ENCODE measurements at regions not wholly inside any gene's neighbourhood (a gene's known extent, or its start where the extent isn't known, plus 50 kb on each side); places are given as distances from the start of the nearest gene placed in this dataset.
A peak's percentile ranks its signal among the peaks of the same experiment; 100 is the strongest.
"Not testable (repeated sequence)": the region's sequence is repeated elsewhere in the genome, so short reads cannot be mapped to it uniquely, and the experiment has no call there.

DNA sequence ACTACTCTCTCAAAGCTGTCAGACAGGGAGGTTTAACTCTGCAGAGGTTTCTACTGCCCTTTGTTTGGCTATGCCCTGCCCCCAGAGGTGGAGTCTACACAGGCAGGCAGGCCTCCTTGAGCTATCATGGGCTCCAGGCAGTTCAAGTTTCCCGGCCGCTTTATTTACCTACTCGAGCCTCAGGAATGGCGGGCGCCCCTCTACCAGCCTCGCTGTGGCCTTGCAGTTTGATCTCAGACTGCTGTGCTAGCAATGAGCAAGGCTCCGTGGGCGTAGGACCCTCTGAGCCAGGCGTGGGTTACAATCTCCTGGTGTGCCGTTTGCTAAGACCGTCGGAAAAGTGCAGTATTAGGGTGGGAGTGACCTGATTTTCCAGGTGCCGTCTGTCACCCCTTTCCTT is 124.3 kb downstream of the PTCHD1 start:
- DNase-seq (ENCODE audit: low spot score), result not testable (repeated sequence)

DNA sequence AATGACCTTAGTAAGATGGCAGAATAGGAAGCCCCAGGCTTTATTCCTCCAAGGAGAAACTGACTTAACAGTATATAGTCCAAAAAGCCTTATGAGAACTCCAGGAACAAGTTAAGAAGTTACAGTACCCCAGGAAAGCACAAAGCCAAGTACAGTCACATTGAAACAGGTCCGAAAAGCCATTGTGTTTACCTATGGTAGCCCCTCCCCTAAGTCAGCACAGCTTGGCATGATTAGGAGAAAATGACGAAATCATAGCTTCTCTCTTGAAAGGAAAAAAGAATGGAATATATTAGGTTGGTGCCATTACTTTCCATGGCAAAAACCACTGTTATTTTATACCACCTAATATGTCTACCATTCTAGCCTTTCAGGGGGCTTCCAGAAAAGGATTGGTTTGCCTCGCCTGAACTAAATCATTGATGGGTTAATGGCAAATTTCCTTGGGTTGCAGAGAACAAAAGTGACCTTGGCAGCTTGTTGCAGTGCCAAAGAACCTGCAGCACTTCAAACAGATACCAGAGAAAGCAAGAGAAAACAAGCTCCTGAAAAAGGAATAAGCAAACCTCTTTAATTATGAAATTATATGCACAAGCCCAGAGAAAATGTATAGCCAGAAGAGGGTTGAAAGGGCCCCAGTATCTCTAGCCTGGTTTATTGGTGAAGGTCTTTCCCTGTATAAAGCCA is 130.6 kb downstream of the PTCHD1 start:
- no peak for DNase-seq (ENCODE audit: low spot score)

DNA sequence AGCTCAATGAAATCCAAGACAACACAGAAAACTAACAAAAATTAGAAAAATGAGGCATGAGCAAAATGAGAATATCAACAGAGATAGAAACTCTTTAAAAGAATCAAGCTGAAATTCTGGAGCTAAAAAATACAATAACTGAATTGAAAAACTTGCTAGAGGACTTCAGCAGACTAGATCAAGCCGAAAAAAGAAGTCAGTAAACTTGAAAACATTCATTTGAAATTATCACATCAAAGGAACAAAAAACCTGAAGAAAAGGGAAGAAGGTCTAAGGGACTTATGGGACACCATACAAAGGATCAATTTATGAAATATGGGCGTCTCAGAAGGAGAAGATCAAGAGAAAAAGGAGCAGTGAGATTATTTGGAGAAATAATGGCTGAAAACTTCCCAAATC is 131.3 kb downstream of the PTCHD1 start:
- DNase-seq (ENCODE audit: low spot score), result no peak

DNA sequence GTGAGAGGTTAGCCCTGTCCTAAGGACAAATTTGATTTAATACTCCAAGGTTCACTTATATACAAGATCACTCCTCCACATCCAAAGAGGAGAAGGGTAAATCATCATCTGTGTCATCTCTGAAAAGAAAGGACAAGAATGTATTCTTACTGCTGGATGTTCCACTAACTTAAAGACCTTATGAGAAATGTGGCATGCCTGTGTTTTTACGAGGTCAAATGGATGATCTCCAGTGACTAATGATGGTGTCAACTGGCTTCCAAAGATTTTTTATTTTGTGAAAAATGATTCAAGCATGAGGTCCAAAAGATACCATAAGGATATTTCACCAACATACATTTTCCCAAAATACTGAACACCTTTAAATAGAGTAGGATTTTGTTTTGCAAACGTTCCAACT is 143.4 kb downstream of the PTCHD1 start:
- no peak for DNase-seq (ENCODE audit: low spot score)

DNA sequence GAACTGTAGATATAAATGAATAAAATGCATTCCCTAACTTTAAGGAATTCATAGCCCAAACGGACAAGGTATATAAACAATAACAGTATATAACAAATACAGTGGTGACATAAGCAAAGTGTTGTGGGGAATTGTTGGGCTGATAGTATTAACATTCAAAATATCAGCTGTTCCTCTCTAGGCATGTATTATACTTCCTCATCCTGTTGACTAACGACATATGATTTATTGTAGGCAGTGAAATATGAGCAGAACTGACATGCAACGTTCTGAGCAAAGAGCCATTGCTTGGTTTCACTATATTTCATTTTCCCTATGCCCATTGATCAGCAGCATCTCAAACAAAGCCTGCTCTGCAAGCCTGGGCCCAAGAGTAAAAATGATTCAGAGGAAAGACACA is 143.9 kb downstream of the PTCHD1 start:
- no peak for DNase-seq (ENCODE audit: low spot score)

DNA sequence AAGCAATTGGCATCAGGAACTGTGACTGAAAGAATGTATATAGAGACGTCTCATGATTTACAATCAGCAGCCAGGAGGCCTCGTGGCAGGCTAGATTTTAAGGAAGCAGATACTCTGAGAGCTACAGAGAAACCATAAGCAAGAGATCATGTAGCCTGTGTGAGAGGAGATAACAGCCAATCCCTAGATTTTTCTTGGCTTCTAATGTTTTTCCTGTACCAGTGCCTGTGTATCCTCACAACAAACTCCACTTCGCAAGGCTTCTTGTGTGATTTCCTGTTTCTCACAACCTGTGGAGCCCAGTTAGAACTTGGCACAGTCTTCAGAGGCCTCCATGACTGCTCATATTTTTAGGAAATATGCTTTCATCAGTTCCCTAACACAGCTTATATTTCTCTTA is 147.9 kb downstream of the PTCHD1 start:
- DNase-seq (ENCODE audit: low spot score), result no peak

DNA sequence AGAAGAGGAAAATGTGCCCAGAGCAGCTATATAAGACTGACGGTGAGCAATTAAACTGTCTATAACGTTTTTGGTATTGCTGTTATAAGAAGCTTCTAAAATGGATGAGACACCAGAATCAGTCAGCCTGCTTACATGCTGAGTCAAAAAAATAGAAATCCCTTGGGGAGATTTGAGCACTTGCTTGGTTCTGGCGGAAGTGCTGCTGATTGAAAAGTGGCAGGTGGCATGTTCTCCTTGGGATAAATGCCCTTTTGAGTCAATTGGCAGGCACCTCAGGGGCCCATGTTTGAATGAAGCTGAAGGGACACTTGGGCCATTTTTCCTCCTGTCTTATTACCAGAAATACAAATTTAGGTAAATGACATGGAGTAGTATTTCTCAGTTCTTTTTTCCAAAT is 148.7 kb downstream of the PTCHD1 start:
- no peak for DNase-seq (ENCODE audit: low spot score)

DNA sequence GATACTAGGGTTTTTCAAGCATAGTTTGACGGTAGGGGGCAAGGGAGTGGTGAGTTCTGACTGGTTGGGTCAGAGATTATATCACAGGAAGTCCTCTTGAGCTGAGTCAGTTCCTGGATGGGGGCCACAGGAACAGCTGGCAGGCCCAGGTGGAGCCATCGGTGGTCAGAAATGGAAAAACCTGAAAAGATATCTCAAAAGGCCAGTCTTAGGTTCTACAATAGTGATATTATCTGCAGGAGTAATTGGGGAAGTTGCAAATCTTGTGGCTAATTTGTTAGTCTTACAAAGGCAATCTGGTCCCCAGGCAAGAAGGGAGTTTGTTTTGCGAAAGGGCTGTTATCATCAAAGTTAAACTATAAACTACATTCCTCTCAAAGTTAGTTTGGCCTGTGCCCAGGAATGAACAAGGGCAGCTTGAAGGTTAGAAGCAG is 159.3 kb downstream of the PTCHD1 start:
- DNase-seq (ENCODE audit: low spot score), result peak; percentile 80

DNA sequence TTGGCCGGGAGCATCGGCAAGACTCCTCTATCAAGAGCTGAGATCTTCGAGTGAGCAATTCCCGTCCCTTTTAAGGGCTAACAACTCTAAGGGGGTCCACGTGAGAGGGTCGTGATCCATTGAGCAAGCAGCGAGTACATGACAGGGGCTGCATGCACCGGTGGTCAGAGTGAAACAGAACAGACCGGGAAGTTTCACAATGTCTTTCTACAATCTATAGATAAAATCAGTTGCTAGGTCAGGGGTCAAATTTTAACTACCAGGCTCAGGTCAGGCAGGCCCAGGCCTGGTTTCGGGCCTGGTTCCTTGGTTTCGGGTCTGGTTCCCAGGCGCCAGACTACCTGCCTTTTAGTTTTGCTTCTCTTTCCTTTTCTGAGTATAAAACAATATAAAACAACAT is 160.1 kb downstream of the PTCHD1 start:
- DNase-seq (ENCODE audit: low spot score), result no peak

DNA sequence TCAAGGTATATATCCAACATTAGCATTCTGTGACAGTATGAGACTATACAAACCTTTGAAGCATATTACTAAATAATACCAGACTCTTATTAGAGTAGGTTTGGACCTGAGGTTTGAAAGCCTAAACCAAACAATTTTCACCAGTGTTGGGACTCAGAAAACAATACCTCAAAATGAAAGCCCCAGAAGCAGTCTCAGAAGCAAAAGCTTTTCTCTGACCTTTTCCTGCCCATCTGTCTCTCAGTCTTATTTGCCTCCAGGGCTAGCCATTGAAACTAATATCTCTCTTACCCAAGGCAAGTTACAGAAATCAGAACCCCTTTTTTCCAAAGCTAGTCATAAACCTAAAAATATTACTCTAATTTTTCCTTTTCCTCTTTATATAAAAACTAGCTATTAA is 163.3 kb downstream of the PTCHD1 start:
- DNase-seq (ENCODE audit: low spot score), result no peak

DNA sequence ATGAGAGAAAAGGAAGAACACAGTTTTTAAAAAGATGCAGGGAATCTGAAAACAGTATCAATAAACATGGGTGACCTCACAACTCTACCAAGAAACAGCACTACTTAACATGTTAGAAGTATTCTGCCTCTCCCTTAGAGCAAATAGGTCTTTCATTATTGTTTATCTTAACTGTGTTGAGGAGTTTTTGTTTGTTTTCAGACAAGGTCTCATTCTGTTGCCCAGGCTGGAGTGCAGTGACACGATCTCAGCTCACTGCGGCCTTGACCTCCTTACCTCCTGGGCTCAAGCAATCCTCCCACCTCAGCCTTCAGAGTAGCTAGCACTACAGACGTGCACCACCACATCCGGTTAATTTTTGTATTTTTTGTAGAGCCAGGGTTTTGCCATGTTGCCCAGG is 165.3 kb upstream of the PRDX4 start:
- DNase-seq (ENCODE audit: low spot score), result no peak

DNA sequence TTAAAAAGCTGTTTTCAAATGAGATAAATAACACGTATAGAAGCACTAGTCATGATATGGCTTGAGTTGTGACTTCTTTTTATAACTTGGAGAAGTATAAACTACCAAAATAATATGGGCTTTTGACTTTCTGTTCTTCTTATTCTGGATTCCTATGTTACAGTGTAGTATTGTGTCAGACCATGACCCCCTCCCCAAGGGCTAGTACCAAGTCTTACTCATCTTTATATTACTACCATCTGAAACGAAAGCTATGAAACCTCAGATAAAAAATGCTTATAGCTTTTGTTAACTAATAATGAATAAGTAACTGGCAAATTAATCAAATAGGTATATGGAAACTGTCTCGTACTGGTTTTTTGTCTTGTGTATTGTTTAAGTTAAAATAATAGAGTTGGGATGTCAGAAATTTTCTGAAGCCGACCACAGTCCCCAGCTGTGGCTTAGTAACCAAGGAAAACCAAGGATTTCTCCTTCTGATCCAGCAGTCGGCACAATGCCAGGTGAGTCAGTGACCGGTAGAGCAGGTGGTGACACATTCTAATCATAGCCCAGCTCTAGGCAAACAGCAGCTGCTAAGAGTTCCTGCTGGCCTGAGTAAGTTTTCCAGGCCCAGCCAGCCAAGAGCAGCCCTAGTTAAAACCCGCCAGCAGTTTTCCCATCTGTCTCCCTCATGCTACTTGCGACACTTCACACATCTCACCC is 163.3 kb upstream of the PRDX4 start:
- peak; percentile 92 for DNase-seq (ENCODE audit: low spot score)

DNA sequence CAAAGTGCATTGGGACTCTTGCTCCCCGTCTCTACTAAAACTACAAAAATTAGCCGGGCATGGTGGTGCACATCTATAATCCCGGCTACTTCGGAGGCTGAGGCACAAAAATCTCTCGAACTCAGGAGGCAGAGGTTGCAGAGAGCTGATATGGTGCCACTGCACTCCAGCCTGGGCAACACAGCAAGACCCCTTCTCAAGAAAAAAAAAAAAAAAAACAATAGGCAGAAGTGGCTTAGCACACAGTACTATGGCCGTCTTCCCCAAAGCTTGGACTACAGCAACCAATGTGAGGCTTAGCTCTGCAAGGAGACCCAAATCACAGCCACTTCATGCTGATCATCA is 162.8 kb upstream of the PRDX4 start:
- no peak for DNase-seq (ENCODE audit: low spot score)

DNA sequence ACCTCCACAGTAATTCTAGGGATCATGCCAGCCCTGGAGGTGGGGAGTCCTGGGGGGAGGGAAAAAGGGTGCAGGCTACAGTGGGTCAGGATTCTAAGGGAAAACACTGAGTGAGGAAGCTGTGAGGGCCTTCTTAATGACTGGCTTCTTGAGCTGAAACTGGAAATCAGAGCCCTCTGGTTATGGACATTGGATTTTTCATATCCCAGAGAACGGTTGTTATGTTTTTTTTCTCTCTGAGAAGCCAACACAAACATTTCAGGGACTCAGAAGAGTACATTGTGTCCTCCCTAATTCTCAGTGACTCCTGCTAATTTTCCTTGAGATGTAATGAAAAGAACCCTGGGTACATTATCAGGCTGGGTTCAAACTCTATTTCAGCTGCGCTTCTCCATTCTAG is 162.4 kb upstream of the PRDX4 start:
- no peak for DNase-seq (ENCODE audit: low spot score)

DNA sequence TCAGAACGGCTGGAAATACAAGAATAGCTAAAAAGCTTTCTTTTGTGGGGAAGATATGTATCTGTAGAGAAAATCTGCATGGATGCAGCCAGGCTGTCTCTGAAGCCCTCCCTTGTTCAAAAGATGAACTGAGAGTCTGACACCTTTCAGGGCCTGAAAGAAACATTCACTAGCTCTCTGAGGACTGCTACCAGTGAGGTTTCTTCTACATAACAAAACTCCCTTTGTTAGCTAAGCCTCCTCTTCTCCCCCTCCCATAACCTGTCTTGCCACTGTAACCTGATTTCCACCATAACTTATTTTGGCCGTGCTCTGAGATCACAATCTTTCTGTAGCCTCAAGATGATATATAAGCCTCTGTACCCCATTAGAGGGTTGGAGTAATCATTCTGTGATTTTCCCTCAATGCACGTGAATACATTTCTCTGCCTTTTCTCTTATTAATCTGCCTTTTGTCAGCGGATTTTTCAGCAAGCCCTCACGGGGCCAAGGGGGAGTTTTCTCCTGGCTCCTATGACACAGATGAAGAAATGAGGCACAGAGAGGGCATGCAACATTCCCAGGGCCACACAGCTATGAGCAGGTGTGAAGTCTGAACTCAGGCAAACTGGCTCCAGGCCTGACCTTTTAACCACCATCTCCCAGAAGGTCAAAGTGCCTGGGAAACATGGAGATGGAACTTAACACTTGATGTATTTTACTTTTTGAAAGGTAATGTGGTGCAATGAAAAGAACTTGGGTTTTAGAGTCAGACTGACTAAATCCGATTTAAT is 161.6 kb upstream of the PRDX4 start:
- DNase-seq (ENCODE audit: low spot score), result no peak

DNA sequence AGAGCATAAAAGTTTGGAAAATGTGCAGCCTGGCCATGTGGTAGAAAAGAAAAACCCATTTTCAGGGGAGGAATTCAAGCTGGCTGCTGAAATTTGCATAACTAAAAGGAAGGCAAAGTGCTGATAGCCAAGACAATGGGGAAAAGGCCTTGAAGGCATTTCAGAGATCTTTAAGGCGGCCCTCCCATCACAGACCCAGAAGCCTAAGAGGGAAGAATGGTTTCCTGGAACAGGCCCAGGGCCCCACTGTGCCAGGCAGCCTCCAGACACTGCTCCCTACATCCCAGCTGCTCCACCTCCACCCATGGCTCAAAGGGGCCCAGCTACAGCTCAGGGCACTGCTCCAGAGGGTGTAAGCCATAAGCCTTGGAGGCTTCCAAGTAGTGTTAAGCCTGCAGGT is 158.0 kb upstream of the PRDX4 start:
- no peak for DNase-seq (ENCODE audit: low spot score)

DNA sequence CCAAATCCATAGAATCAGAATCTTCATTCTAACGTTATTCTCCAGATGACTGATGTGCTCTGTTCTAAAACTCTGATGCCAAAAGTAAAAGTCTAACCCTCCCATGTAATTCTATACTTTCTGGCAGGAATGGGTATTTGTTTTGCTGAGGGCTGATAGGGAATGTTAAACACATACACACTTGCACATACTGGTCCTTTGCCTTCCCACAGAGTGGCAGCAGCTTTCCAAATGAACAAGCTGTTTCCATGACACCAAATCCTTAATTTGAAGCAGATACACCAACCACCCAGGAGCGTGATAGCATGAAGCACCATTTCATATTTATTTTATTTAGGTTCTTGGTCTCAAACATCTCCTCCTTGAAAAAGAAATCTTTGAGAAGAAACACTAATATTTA is 155.5 kb upstream of the PRDX4 start:
- no peak for DNase-seq (ENCODE audit: low spot score)

DNA sequence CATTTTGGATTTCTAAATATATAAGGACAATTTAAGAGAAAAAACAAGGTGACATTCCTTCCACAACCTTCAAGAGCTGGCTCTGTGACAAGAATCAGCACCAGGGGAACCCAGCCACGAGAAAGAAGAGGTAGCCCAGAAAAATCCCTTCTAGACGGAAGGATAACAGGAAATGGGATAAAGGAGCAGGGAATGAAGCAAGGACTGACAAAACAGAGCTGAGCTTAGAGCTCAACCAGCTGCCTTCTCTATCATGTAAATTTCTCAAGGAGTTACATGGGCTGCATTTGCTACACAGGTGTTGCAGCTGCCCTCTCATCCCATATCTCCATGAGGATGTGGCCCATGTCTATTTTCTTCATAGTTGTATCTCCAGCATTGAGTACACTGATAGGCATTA is 154.2 kb upstream of the PRDX4 start:
- no peak for DNase-seq (ENCODE audit: low spot score)

DNA sequence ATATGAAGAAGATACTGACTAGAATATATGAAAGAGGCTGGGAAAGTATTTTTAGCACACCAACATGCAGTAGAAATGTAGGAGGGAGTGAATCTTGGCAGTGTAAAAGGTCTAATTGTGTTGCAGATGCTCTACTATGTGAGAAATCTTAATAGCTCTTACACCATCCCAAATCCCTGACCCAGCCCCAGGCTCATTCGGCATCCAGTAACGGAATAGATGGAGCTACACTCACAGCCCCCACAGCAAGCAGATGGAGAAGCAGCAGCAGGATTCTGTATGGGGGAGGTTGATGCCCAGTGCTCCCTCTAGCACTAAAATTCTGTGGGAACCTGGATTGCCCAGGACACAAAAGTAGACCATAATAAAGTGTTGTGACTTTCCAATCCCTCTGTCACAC is 153.2 kb upstream of the PRDX4 start:
- DNase-seq (ENCODE audit: low spot score), result no peak

DNA sequence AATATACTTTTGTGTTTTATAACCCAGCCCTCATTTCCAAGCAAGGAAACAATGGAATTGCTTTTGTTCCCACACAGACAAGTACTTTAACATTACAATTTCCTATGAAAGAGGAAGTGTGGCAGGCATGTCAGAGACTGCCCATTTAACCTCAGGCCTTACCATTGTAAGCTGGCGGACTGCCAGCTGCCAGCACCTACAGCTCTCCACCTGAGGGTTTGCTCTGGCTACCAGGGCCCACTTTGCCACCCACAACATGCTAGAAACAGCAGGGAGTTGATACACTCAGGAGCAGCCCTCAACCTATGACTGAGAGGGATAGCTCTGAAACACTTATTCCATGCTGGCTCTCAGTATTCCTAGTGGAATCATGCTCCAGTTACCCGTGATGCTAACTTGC is 152.3 kb upstream of the PRDX4 start:
- no peak for DNase-seq (ENCODE audit: low spot score)

DNA sequence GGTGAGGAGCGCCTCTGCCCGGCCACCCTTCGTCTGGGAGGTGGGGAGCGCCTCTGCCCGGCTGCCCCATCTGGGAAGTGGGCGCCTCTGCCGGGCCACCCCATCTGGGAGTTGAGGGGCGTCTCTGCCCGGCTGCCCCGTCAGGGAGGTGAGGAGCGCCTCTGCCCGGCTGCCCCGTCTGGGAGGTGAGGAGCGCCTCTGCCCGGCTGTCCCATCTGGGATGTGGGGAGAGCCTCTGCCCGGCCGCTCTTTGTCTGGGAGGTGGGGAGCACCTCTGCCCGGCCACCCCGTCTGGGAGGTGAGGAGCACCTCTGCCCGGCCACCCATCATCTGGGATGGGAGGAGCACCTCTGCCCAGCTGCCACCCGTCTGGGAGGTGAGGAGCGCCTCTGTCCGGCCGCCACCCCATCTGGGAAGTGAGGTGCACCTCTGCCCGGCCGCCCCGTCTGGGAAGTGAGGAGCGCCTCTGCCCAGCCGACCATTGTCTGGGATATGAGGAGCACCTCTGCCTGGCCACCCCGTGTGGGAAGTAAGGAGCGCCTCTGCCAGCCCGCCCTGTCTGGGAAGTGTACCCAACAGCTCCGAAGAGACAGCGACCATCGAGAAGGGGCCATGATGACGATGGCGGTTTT is 144.2 kb upstream of the PRDX4 start:
- not testable (repeated sequence) for DNase-seq (ENCODE audit: low spot score)

DNA sequence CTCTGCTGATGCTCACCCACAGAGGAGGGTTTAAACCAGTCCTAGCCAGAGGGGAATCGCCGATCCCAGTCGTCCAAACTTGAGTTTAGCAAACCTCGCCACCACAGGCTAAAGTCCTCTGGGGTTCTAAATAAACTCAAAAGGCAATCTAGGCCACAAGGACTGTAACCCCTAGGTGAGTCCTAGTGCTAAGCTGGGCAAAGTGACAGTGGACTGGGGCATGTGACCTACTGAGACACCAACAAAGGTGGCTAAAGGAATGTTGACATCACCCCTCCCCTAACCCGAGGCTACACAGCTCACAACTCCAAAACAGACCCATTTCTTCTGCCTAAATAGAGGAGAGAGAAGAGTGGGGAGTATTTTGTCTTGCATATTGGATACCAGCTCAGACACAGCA is 142.8 kb upstream of the PRDX4 start:
- DNase-seq (ENCODE audit: low spot score), result no peak

DNA sequence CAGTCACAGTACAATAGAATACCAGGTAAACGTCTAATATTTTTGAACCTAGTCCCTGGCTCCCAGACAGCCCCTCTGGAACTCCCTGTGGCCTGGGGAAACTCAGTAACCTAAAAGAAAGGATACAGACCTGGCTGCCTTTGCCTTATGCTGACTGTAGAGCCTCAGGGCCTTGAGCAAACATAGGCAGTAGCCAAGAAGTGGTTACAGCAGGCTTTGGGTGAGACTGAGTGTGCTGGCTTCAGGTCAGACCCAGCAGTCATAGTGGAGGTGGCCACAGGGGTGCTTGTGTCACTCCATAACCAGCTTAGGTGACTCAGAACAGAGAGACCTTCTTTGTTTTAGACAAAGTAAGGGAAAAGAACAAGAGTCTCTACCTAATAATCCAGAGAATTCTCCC is 141.8 kb upstream of the PRDX4 start:
- DNase-seq (ENCODE audit: low spot score), result no peak

Measured in H4 (cell line).